ENCODE measurements at regions not wholly inside any gene's neighbourhood (a gene's known extent, or its start where the extent isn't known, plus 50 kb on each side); places are given as distances from the start of the nearest gene placed in this dataset.
"Not testable (repeated sequence)": the region's sequence is repeated elsewhere in the genome, so short reads cannot be mapped to it uniquely, and the experiment has no call there.

- H3K4me3 ChIP-seq (ENCODE audit: control insufficient read depth, low read depth, low read length) = no peak overlapping the region
- DNase-seq (ENCODE audit: low read depth) = no peak
- no peak for TF ChIP-seq CTCF (IDR thresholded peaks at IDR 0.05; ENCODE audit: control insufficient read depth, insufficient read depth, low read depth, low read length, missing control alignments)
Observed at GRCh38 chr4:124997124-124997523, 284.6 kb upstream of the ANKRD50 start.

GRCh38 chr4:124993838-124994237 is 281.3 kb upstream of the ANKRD50 start:
- TF ChIP-seq CTCF (IDR thresholded peaks at IDR 0.05; ENCODE audit: control insufficient read depth, insufficient read depth, low read depth, low read length, missing control alignments) = no peak
- DNase-seq (ENCODE audit: low read depth) = no peak
- H3K4me3 ChIP-seq (ENCODE audit: control insufficient read depth, low read depth, low read length) = no peak overlapping the region

GRCh38 chr4:124990398-124990797 is 277.9 kb upstream of the ANKRD50 start:
- no peak for TF ChIP-seq CTCF (IDR thresholded peaks at IDR 0.05; ENCODE audit: control insufficient read depth, insufficient read depth, low read depth, low read length, missing control alignments)
- DNase-seq (ENCODE audit: low read depth) = no peak
- no peak overlapping the region for H3K4me3 ChIP-seq (ENCODE audit: control insufficient read depth, low read depth, low read length)

GRCh38 chr4:124980276-124980752 is 267.8 kb upstream of the ANKRD50 start:
- TF ChIP-seq CTCF (IDR thresholded peaks at IDR 0.05; ENCODE audit: control insufficient read depth, insufficient read depth, low read depth, low read length, missing control alignments) = no peak
- H3K4me3 ChIP-seq (ENCODE audit: control insufficient read depth, low read depth, low read length) = no peak overlapping the region
- DNase-seq (ENCODE audit: low read depth) = no peak

- DNase-seq (ENCODE audit: low read depth) = not testable (repeated sequence)
Observed at GRCh38 chr4:124978536-124978935, 266.0 kb upstream of the ANKRD50 start.

GRCh38 chr4:124977045-124977444 is 264.5 kb upstream of the ANKRD50 start:
- H3K4me3 ChIP-seq (ENCODE audit: control insufficient read depth, low read depth, low read length) = no peak overlapping the region
- no peak for TF ChIP-seq CTCF (IDR thresholded peaks at IDR 0.05; ENCODE audit: control insufficient read depth, insufficient read depth, low read depth, low read length, missing control alignments)
- no peak for DNase-seq (ENCODE audit: low read depth)

More at GRCh38 chr4:124978536-124978935, 266.0 kb upstream of the ANKRD50 start:
- H3K4me3 ChIP-seq (ENCODE audit: control insufficient read depth, low read depth, low read length) = not testable (repeated sequence)

GRCh38 chr4:124974152-124974551 is 261.6 kb upstream of the ANKRD50 start:
- no peak for DNase-seq (ENCODE audit: low read depth)
- TF ChIP-seq CTCF (IDR thresholded peaks at IDR 0.05; ENCODE audit: control insufficient read depth, insufficient read depth, low read depth, low read length, missing control alignments) = no peak
- no peak overlapping the region for H3K4me3 ChIP-seq (ENCODE audit: control insufficient read depth, low read depth, low read length)

All from AG09309 (cell line).